HAP-1 (cell line): ENCODE measurements at regions not wholly inside any gene's neighbourhood (a gene's known extent, or its start where the extent isn't known, plus 50 kb on each side); places are given as distances from the start of the nearest gene placed in this dataset.
"Not testable (repeated sequence)": the region's sequence is repeated elsewhere in the genome, so short reads cannot be mapped to it uniquely, and the experiment has no call there.

ENCODE experiments used
- DNase-seq, 2 experiments: peaks; one replicate each; pipeline ENCODE4 v3.0.0-alpha.2; 2016 to 2020; ENCODE audit warnings: low spot score in 2 of 2
- H3K27me3 ChIP-seq: fragments of 250-450 bp; sonication (Bioruptor Pico); 2 replicates; pipeline ENCODE4 v1.5.1; 2020; ENCODE audit warnings: low read depth, mild to moderate bottlenecking, moderate library complexity
- H3K36me3 ChIP-seq: fragments of 250-450 bp; sonication (Bioruptor Pico); replicated peaks from 2 replicates; pipeline ENCODE4 v1.5.1; 2020; ENCODE audit warnings: mild to moderate bottlenecking
- H3K4me1 ChIP-seq: fragments of 250-450 bp; sonication (Bioruptor Pico); 2 replicates; pipeline ENCODE4 v1.5.1; 2020; ENCODE audit warnings: mild to moderate bottlenecking
- H3K4me3 ChIP-seq: fragments of 250-450 bp; sonication (Bioruptor Pico); 2 replicates; pipeline ENCODE4 v1.5.1; 2020; ENCODE audit warnings: mild to moderate bottlenecking, moderate library complexity
- H3K9me3 ChIP-seq: fragments of 250-450 bp; sonication (Bioruptor Pico); 2 replicates; pipeline ENCODE4 v1.5.1; 2020; ENCODE audit warnings: mild to moderate bottlenecking, moderate library complexity
- in situ Hi-C: fragments of 300-500 bp; cut with MboI; formaldehyde crosslinking; loops from 3 replicates; pipeline ENCODE4 v1.14.3; 2020; ENCODE audit warnings: low sequenced_read_pairs, inconsistent platforms, mixed read lengths

DNA sequence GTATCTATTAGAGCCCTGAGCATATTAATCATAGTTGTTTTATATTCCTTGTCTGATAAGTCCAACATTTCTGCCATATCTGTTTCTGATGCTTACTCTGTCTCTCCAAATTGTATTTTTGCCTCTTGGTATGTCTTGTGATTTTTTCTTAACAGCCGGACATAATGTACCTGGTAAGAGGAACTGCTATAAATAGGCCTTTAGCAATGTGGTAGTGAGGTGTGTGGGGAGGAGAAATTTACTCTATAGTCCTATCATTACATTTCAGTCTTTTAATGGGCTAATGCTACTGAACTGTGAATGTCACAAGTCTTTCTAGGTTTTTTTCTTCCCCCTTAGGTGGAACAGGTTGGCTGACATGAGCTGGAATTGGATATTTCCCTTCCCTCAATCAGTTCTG lies 176.1 kb upstream of the FGF10 start:
- in situ Hi-C loops, result no loop called here
- H3K36me3 ChIP-seq, result no peaks in the 10 kb centered on the region
- no peaks in the 10 kb centered on the region for H3K9me3 ChIP-seq
- no peaks in the 10 kb centered on the region for H3K4me1 ChIP-seq
- no peaks in the 10 kb centered on the region; the same call in 1 of the 2 replicates for H3K27me3 ChIP-seq
- no peak overlapping the region for H3K4me3 ChIP-seq
- no peak for DNase-seq

DNA sequence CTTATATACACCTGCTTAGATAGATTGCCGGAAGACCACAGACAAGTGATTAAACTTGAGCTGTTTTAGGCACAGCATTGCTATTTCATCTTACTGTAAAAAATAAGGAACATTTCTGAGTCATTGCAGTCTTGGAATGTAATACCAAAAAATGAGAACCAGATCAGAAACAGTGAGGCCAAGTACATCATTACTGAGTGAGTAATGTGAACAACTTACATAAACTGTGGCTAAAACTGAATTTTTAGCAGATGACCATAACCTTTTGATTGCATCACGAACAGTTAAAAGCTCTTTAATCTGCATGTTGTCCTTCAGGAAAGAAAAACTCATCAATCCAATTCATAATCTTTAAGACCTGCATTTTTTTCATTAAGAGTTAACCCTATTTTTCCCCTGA lies 157.1 kb upstream of the FGF10 start:
- no peak for DNase-seq
- Histone ChIP-seq H3K36me3 (no peaks in the 10 kb centered on the region), H3K4me1 (no peaks in the 10 kb centered on the region), H3K27me3 (0 out of 2 replicates have a peak, but pooled peaks cover 2% of the 10 kb centered on the region), H3K9me3 (no peaks in the 10 kb centered on the region), H3K4me3 (no peak overlapping the region)
- in situ Hi-C loops, result no loop called here

DNA sequence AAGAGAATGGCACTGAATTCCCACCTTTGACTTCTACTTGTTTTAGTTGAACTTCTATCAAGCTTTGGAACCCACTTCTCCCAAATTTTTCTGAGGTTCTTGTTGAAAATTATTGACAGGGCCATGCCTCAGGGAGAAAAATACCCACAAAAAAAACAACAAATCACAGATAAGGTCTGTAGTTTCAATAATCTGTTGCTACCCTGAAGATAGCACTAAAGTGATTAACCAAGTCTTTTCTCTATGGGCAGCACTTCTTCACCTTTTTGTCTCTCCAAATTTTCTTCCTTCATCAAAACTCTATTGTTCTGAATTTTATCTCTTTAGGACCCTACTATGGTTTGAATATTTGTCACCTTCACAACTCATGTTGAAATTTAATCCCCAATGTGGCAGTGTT lies 154.3 kb upstream of the FGF10 start:
- Histone ChIP-seq H3K36me3 (no peaks in the 10 kb centered on the region), H3K27me3 (0 out of 2 replicates have a peak, but pooled peaks cover 2% of the 10 kb centered on the region), H3K4me1 (no peaks in the 10 kb centered on the region), H3K9me3 (no peaks in the 10 kb centered on the region), H3K4me3 (no peak overlapping the region)
- DNase-seq, result no peak
- in situ Hi-C loops, result no loop called here

DNA sequence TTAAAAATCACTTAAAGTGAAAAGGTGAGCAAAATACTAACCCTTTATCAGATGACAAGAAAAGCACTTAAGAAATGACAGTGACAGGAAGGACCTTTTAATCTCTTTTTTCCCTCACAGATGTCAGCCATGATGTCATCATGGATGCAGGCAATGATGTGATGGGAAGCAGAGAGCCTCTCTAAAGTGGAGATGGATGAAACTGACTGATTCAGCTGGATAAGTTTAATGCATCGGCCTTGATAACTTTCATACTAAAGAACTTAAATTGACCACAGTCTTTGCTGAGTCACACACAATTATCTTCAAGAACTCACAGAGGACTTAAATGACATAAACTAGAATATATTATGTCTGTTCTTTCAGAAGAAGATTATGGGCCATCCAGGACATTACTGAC lies 153.2 kb upstream of the FGF10 start:
- H3K27me3 ChIP-seq, result 0 out of 2 replicates have a peak, but pooled peaks cover 2% of the 10 kb centered on the region
- no peak for DNase-seq
- H3K36me3 ChIP-seq, result no peaks in the 10 kb centered on the region
- no peak overlapping the region for H3K4me3 ChIP-seq
- no peaks in the 10 kb centered on the region for H3K9me3 ChIP-seq
- in situ Hi-C loops, result no loop called here
- no peaks in the 10 kb centered on the region for H3K4me1 ChIP-seq

DNA sequence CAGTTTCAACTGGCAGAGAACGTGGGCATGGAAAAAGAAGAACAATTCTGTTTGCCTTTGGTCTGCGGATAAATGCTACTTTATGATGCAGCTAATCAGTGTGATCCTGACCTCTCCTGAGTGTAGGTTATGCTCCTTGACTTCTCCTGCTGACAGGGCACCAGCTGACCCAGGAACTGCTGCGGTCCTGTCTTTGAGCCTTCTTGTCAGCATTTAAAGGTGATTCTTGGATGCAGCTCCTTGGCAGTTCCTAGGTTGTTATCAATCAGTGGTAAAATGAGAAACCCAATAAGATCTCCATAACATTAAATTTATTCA lies 150.3 kb upstream of the FGF10 start:
- Histone ChIP-seq H3K4me1 (no peaks in the 10 kb centered on the region), H3K27me3 (no peaks in the 10 kb centered on the region), H3K36me3 (no peaks in the 10 kb centered on the region), H3K9me3 (no peaks in the 10 kb centered on the region), H3K4me3 (no peak overlapping the region)
- in situ Hi-C loops, result loop anchor here (10.0 kb wide), 1 partner anchor 225 kb away; no protein-coding TSS in a partner anchor
- DNase-seq, result no peak

DNA sequence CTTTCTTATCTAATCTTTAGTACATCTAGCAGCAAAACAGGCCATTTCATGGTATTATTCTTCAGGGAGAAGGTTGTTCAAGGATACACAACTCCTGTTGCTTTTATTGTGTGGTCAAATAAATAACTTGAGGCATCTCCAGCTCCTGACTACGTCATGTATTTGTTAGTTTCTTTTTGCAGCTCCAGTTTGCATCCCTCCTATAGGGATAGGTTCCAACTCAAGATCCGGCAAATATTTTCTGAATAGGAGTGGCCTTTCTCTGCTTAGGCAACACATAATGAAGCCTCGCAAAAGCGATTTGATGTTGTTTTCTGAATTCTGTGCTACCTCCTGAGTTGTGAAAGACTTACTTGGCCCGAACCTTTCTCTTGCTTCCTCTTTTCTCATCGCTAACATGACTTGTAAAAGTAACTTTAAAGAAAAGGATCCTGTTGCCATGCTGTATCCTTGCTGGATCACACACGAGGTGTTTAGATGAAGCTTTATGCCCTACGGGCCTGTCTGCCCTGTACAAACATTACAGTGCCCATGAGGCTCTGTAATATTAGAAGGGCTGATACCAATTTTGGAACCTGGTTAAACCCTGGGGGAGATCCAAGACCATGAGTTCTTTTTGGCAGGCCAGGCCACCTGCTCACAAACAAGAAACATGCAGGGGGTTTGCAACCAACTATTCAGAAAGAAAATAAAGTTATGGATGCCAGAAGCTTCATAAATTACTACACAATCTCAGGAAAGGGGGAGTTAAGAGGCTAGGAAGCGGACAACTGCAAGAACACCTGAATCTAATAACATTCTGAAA lies 149.8 kb upstream of the FGF10 start:
- no peaks in the 10 kb centered on the region for H3K4me1 ChIP-seq
- H3K9me3 ChIP-seq, result no peaks in the 10 kb centered on the region
- no peak overlapping the region for H3K4me3 ChIP-seq
- in situ Hi-C loops, result loop anchor here (10.0 kb wide), 1 partner anchor 226 kb away; no protein-coding TSS in a partner anchor
- no peaks in the 10 kb centered on the region for H3K36me3 ChIP-seq
- no peaks in the 10 kb centered on the region for H3K27me3 ChIP-seq
- no peak for DNase-seq

DNA sequence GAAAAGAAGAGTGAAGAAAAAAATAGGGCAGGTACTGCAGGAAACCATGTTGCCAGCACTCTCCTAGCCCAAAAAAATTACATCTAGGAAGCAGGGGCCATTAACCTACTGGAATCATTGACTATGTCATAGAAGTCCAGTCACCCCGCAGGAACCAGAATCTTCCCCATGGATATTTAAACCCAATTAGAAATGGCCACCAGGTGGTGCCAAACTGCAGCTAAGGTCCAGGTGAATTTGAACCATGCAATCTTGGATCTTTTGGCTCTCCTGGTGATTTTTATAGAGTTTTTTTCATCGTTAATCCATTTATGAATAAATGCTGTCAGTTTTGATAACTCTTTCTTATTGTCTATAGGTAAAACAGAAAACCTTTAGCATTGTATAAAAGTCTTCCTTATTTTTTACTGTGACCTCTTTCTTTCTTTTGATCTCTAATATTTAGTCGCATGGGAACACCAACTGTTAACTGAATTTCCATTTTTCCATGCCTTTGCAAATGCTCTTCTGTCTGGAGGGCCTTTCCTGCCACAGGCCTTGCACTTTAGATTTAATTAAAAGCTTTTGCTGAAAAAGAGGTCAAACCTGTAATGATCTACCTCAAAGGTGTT lies 147.5 kb upstream of the FGF10 start:
- no peaks in the 10 kb centered on the region for H3K9me3 ChIP-seq
- H3K36me3 ChIP-seq, result no peaks in the 10 kb centered on the region
- no peak overlapping the region for H3K4me3 ChIP-seq
- DNase-seq, result peak; percentile 46 to 73
- H3K27me3 ChIP-seq, result no peaks in the 10 kb centered on the region
- no peaks in the 10 kb centered on the region for H3K4me1 ChIP-seq
- in situ Hi-C loops, result loop anchor here (10.0 kb wide), 1 partner anchor 228 kb away; no protein-coding TSS in a partner anchor

DNA sequence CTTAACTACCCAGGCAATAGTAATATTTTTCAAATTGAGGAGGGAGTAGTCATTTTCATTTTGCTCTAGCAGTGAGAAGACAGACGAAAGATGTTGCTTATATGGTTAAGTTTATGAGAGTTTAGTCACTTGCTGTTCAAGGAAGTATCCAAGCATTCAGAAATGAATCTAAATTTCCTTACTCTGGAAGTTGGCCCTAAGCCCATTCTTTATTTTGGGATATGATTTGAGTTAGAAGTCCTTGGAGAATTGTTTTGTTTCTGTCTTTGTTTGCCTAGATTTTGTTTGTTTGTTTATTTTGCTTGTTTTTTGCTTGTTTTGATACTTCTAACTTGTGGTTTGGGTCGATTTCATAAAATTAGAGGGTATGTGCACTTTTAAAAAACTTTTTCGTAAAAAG lies 146.4 kb upstream of the FGF10 start:
- Histone ChIP-seq H3K27me3 (no peaks in the 10 kb centered on the region), H3K9me3 (no peaks in the 10 kb centered on the region), H3K4me1 (no peaks in the 10 kb centered on the region), H3K4me3 (no peak overlapping the region), H3K36me3 (no peaks in the 10 kb centered on the region)
- in situ Hi-C loops, result loop anchor here (10.0 kb wide), 1 partner anchor 229 kb away; no protein-coding TSS in a partner anchor
- no peak for DNase-seq

DNA sequence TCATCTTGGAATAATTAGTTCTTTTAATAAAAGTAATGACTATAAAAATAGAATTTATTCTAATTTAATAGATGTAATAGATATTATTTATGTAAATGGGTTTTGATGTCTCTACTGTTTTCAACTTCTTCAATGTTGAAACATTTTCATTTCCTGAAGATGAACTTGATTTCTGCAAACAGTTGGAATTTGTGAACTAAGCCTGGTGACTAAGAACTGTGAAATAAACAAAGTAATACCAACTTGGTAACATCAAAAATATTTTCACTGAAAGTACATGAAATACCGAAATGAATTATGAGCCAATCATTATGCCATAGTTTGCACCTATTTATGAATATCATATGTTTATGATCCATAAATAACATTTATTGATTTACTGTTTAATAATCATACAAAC lies 143.8 kb upstream of the FGF10 start:
- Histone ChIP-seq H3K4me1 (no peaks in the 10 kb centered on the region), H3K4me3 (no peak overlapping the region), H3K9me3 (no peaks in the 10 kb centered on the region), H3K36me3 (no peaks in the 10 kb centered on the region), H3K27me3 (no peaks in the 10 kb centered on the region)
- in situ Hi-C loops, result loop anchor here (10.0 kb wide), 1 partner anchor 232 kb away; no protein-coding TSS in a partner anchor
- DNase-seq, result no peak

DNA sequence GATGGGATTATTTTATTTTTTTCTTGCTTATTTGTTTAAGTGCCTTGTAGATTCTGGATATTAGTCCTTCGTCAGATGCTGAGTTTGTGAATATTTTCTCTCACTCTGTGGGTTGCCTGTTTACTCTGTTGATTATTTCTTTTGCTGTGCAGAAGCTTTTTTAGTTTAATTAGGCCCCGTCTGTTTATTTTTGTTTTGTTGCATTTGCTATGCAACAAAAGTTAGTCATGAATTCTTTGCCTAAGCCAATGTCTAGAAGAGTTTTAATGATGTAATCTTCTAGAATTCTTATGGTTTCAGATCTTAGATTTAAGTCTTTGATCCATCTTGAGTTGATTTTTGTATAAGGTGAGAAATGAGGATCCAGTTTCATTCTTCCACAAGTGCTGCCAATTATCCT lies 142.5 kb upstream of the FGF10 start:
- in situ Hi-C loops, result loop anchor here (10.0 kb wide), 1 partner anchor 233 kb away; no protein-coding TSS in a partner anchor
- not testable (repeated sequence) for DNase-seq, H3K36me3 ChIP-seq, H3K4me3 ChIP-seq, H3K9me3 ChIP-seq, H3K27me3 ChIP-seq, H3K4me1 ChIP-seq

DNA sequence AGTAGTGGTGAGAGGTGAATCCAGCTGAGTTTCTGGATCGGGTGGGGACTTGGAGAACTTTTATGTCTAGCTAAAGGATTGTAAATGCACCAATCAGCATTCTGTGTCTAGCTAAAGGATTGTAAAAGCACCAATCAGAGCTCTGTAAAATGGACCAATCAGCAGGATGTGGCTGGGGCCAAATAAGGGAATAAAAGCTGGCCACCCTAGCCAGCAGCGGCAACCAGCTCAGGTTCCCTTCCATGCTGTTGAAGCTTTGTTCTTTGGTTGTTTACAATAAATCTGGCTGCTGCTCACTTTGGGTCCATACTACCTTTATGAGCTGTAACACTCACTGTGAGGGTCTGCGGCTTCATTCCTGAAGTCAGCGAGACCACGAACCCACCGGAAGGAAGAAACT lies 141.6 kb upstream of the FGF10 start:
- not testable (repeated sequence) for H3K4me3 ChIP-seq, H3K9me3 ChIP-seq, H3K27me3 ChIP-seq, DNase-seq, H3K36me3 ChIP-seq, H3K4me1 ChIP-seq
- in situ Hi-C loops, result loop anchor here (10.0 kb wide), 1 partner anchor 234 kb away; no protein-coding TSS in a partner anchor

DNA sequence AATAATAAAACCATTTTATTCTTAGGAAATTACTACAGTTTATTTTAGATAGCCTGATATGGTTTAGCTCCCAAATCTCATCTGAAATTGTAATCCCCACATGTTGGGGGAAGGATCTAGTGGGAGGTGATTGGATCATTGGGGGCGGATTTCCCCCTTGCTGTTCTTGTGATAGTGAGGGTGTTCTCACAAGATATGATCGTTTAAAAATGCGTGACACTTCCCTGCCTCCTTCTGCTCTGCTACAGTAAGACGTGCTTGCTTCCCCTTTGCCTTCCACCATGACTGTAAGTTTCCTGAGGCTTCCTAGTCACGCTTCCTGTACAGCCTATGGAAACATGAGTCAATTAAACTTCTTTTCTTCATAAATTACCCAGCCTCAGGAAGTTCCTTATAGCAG lies 122.4 kb upstream of the FGF10 start:
- H3K4me1 ChIP-seq, result no peaks in the 10 kb centered on the region
- no peaks in the 10 kb centered on the region for H3K36me3 ChIP-seq
- in situ Hi-C loops, result no loop called here
- no peak for DNase-seq
- H3K9me3 ChIP-seq, result no peaks in the 10 kb centered on the region
- H3K27me3 ChIP-seq, result 0 out of 2 replicates have a peak, but pooled peaks cover 7% of the 10 kb centered on the region
- no peak overlapping the region for H3K4me3 ChIP-seq

DNA sequence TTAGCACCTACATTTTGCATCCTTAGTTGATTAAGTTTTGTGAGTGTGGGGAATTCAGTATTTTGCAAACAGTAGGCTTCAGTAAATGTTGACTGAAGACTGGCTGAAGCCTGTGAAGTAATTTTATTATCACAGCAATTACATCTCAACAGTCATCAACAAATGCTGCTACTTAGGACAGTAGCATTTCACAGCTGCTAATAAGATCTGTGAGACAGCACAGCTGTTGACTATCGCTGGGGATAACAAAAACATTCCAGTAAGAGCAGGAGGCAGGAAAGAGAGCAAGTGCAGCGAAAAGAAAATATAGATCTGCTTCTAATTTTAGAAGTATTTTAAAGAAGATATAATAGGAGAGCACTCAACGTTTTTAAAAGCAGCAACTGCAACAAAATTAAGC lies 117.3 kb upstream of the FGF10 start:
- H3K4me3 ChIP-seq, result no peak overlapping the region

DNA sequence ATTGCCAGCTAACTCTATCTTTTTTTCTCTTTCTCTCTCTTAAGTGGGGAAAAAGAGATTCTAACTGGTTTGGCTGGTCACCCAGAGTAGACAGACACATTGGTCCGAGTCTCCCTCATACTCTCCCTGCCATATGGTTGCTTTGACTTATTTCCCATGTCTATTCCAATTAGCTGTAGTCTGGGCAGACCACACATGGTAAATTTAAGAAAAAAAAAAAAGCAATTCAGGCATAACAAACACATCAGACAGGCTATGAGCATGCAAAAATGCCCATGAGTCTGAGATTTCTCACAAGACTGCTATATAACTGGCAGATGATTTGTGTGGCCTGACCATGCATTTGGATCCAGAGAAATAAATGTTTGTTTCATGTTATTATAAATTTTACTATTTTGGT lies 110.2 kb upstream of the FGF10 start:
- H3K27me3 ChIP-seq, result no peaks in the 10 kb centered on the region
- no peak for DNase-seq
- H3K4me3 ChIP-seq, result no peak overlapping the region
- in situ Hi-C loops, result no loop called here
- H3K9me3 ChIP-seq, result no peaks in the 10 kb centered on the region
- no peaks in the 10 kb centered on the region for H3K4me1 ChIP-seq
- H3K36me3 ChIP-seq, result no peaks in the 10 kb centered on the region

More for the DNA sequence above, 117.3 kb upstream of the FGF10 start:
- no peaks in the 10 kb centered on the region for H3K36me3 ChIP-seq
- H3K9me3 ChIP-seq, result no peaks in the 10 kb centered on the region
- H3K27me3 ChIP-seq, result no peaks in the 10 kb centered on the region
- DNase-seq, result no peak
- no peaks in the 10 kb centered on the region for H3K4me1 ChIP-seq
- in situ Hi-C loops, result no loop called here
